ENCODE measurements at regions not wholly inside any gene's neighbourhood (a gene's known extent, or its start where the extent isn't known, plus 50 kb on each side); places are given as distances from the start of the nearest gene placed in this dataset.
"Not testable (repeated sequence)": the region's sequence is repeated elsewhere in the genome, so short reads cannot be mapped to it uniquely, and the experiment has no call there.

DNA sequence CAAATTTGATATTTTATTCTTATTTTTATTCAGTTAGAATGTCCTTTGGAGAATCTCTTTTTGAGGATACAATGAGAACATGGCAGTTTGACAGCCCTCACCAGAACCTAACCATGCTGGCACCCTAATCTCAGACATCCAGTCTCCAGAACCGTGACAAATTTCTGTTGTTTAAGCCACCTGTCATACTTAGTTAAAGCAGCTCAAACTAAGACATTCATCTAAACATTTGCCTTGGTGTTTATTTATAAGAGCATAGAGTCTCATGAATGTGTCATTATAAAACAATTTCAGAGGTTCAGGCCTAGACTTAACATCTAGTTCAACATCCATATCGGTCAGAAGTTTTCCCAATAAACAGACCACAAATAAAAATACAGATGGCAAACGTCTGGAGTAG lies 125.1 kb upstream of the FUNDC1 start:
- no peak overlapping the region for H3K4me3 ChIP-seq (replicated peaks in 1 of 3; ENCODE audit: low read depth in 2 of 3, low read length in 3 of 3)
- H3K27me3 Mint-ChIP-seq (ENCODE audit: low read depth in 3 of 3) = peaks cover 1 to 7% (median 2%) of the 10 kb centered on the region in 3 donors
- H3K4me1 Mint-ChIP-seq = no peaks in the 10 kb centered on the region
- TF ChIP-seq, protein P1, sequence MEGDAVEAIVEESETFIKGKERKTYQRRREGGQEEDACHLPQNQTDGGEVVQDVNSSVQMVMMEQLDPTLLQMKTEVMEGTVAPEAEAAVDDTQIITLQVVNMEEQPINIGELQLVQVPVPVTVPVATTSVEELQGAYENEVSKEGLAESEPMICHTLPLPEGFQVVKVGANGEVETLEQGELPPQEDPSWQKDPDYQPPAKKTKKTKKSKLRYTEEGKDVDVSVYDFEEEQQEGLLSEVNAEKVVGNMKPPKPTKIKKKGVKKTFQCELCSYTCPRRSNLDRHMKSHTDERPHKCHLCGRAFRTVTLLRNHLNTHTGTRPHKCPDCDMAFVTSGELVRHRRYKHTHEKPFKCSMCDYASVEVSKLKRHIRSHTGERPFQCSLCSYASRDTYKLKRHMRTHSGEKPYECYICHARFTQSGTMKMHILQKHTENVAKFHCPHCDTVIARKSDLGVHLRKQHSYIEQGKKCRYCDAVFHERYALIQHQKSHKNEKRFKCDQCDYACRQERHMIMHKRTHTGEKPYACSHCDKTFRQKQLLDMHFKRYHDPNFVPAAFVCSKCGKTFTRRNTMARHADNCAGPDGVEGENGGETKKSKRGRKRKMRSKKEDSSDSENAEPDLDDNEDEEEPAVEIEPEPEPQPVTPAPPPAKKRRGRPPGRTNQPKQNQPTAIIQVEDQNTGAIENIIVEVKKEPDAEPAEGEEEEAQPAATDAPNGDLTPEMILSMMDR (IDR thresholded peaks at IDR 0.05) = no peak
- H3K4me3 Mint-ChIP-seq = no peak overlapping the region
- H3K27me3 ChIP-seq (ENCODE audit: control insufficient read depth in 2 of 2, insufficient read depth in 2 of 2, low read length in 2 of 2) = peaks cover 0 to 10% of the 10 kb centered on the region in 2 donors
- no peak overlapping the region for H3K4me2 ChIP-seq (replicated peaks; ENCODE audit: extremely low read depth, low read length, poor library complexity, severe bottlenecking)
- no CpG with 5 or more reads among the region's 3 CpGs for WGBS (ENCODE audit: insufficient coverage)
- H3K79me2 ChIP-seq (ENCODE audit: insufficient read depth, low read length) = no peaks in the 10 kb centered on the region
- no peaks in the 10 kb centered on the region for H3K36me3 Mint-ChIP-seq
- DNase-seq = no peak
- H3K9me3 ChIP-seq (replicated peaks in 1 of 2; ENCODE audit: control insufficient read depth in 1 of 2, insufficient read depth in 1 of 2, low read length in 2 of 2) = no peaks in the 10 kb centered on the region
- no peak overlapping the region for H3K9ac ChIP-seq (ENCODE audit: insufficient read depth, low read length, poor library complexity, severe bottlenecking)
- no peaks in the 10 kb centered on the region for H3K4me1 ChIP-seq (ENCODE audit: control insufficient read depth in 1 of 2, insufficient read depth in 2 of 2, low read length in 2 of 2)
- H2AFZ ChIP-seq (ENCODE audit: insufficient read depth, low read depth, low read length, poor library complexity, severe bottlenecking) = no peak overlapping the region
- intact Hi-C loops (cut with micrococcal nuclease) = no loop called here
- no peak overlapping the region for H3K27ac Mint-ChIP-seq
- H3K36me3 ChIP-seq (replicated peaks in 1 of 2; ENCODE audit: control insufficient read depth in 1 of 2, insufficient read depth in 2 of 2, low read length in 2 of 2) = no peaks in the 10 kb centered on the region
- no peak overlapping the region for H3K27ac ChIP-seq (ENCODE audit: low read depth in 1 of 2, low read length in 2 of 2)
- peaks cover 0 to 6% (median 2%) of the 10 kb centered on the region in 7 donors for H3K9me3 Mint-ChIP-seq
- H4K20me1 ChIP-seq (ENCODE audit: insufficient read depth, low read length) = no peaks in the 10 kb centered on the region

GRCh38 chrX:44657718-44658246 lies 115.1 kb upstream of the FUNDC1 start:
- H3K4me3 Mint-ChIP-seq = not testable (repeated sequence)
- 100% methylated on average over 2 of the region's 5 CpGs for WGBS (ENCODE audit: insufficient coverage)

More at GRCh38 chrX:44657718-44658246, 115.1 kb upstream of the FUNDC1 start:
- H3K27me3 ChIP-seq (ENCODE audit: control insufficient read depth in 2 of 2, insufficient read depth in 2 of 2, low read length in 2 of 2); H4K20me1 ChIP-seq (ENCODE audit: insufficient read depth, low read length); H3K27ac Mint-ChIP-seq; H3K9ac ChIP-seq (ENCODE audit: insufficient read depth, low read length, poor library complexity, severe bottlenecking); H3K36me3 Mint-ChIP-seq; H3K27me3 Mint-ChIP-seq (ENCODE audit: low read depth in 3 of 3); H3K36me3 ChIP-seq (replicated peaks in 1 of 2; ENCODE audit: control insufficient read depth in 1 of 2, insufficient read depth in 2 of 2, low read length in 2 of 2); DNase-seq; H3K79me2 ChIP-seq (ENCODE audit: insufficient read depth, low read length); H3K4me1 ChIP-seq (ENCODE audit: control insufficient read depth in 1 of 2, insufficient read depth in 2 of 2, low read length in 2 of 2); H3K9me3 ChIP-seq (replicated peaks in 1 of 2; ENCODE audit: control insufficient read depth in 1 of 2, insufficient read depth in 1 of 2, low read length in 2 of 2); H3K4me3 ChIP-seq (replicated peaks in 1 of 3; ENCODE audit: low read depth in 2 of 3, low read length in 3 of 3); H3K9me3 Mint-ChIP-seq; H3K4me1 Mint-ChIP-seq; H3K4me2 ChIP-seq (replicated peaks; ENCODE audit: extremely low read depth, low read length, poor library complexity, severe bottlenecking); intact Hi-C loops (cut with micrococcal nuclease); H2AFZ ChIP-seq (ENCODE audit: insufficient read depth, low read depth, low read length, poor library complexity, severe bottlenecking); H3K27ac ChIP-seq (ENCODE audit: low read depth in 1 of 2, low read length in 2 of 2): not testable (repeated sequence)
